Breast epithelium (tissue), 4 donors: ENCODE measurements at regions not wholly inside any gene's neighbourhood (a gene's known extent, or its start where the extent isn't known, plus 50 kb on each side); places are given as distances from the start of the nearest gene placed in this dataset.
"Not testable (repeated sequence)": the region's sequence is repeated elsewhere in the genome, so short reads cannot be mapped to it uniquely, and the experiment has no call there.

Experiments used
- DNase-seq, 2 donors: peaks; one replicate each; pipeline ENCODE4 v3.0.0-alpha.2; 2019; ENCODE audit warnings: low spot score in 2 of 2
- H3K27ac ChIP-seq, 2 donors: fragments of 200-600 bp; sonication (generic) in 1 of 2; one replicate each; pipeline ENCODE4 v1.5.1; 2016 to 2019; ENCODE audit warnings: mild to moderate bottlenecking in 1 of 2
- H3K27me3 ChIP-seq, 2 donors: fragments of 200-600 bp; sonication (generic) in 1 of 2; one replicate each; pipeline versions ENCODE4 v1.5.1 to v1.6.0; 2017 to 2019; ENCODE audit warnings: control low read depth in 1 of 2, mild to moderate bottlenecking in 1 of 2
- H3K36me3 ChIP-seq: fragments of 200-600 bp; one replicate; pipeline ENCODE4 v1.5.1; 2019
- H3K4me1 ChIP-seq, 2 donors: fragments of 200-600 bp; sonication (generic); one replicate each; pipeline ENCODE4 v1.5.1; 2016 to 2019; ENCODE audit warnings: control low read depth in 1 of 2
- H3K4me3 ChIP-seq, 3 donors: fragments of 200-600 bp; sonication (generic); 1 replicate in 2 of 3; 2 replicates in 1 of 3; pipeline ENCODE4 v1.5.1; 2016 to 2019; ENCODE audit warnings: mild to moderate bottlenecking in 3 of 3, moderate library complexity in 2 of 3
- H3K9me3 ChIP-seq, 2 donors: fragments of 200-600 bp; sonication (generic) in 1 of 2; one replicate each; pipeline ENCODE4 v1.5.1; 2016 to 2019; ENCODE audit warnings: control low read depth in 1 of 2
- POLR2A ChIP-seq: fragments of 450-650 bp; IDR thresholded peaks from one replicate; pipeline ENCODE4 v1.6.1; 2016; ENCODE audit warnings: antibody characterized with exemption, mild to moderate bottlenecking, moderate library complexity
- POLR2AphosphoS5 ChIP-seq, 3 donors: sonication (generic); formaldehyde crosslinking; IDR thresholded peaks; one replicate each; pipeline ENCODE4 v1.6.1; 2017; ENCODE audit warnings: antibody characterized with exemption in 3 of 3
- intact Hi-C: fragments of 100-400 bp; cut with DNase I; formaldehyde crosslinking; loops from one replicate; pipeline ENCODE4 v1.15.1; 2023; ENCODE audit warnings: low total_unique reads
- TF ChIP-seq, protein P1 (sequence below), 3 donors: fragments of 450-650 bp; IDR thresholded peaks; one replicate each; pipeline ENCODE4 v1.5.1; 2016 to 2017; ENCODE audit warnings: antibody characterized with exemption in 3 of 3, mild to moderate bottlenecking in 3 of 3, moderate library complexity in 3 of 3

DNA sequence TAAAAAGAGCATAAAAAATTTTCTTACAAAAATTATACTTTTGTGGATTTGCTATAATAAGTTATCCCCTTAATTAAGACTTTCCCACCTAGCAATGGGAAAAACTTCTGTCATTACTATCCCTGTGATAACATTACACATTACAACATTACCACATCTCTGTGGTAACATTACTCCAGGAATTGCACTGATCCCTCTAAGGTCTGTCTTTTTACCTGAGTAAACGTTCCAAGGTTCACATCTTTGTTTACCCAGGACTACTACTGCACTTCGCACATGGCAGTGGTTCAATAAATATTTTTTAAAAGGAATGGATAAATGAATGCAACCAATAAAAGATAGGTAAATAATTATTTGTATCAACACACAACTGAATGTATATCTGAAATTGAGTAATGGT lies 92.4 kb upstream of the NOX4 start:
- intact Hi-C loops, result no loop called here
- Histone ChIP-seq H3K4me1 (no peaks in the 10 kb centered on the region), H3K9me3 (no peaks in the 10 kb centered on the region), H3K4me3 (no peak overlapping the region), H3K36me3 (no peaks in the 10 kb centered on the region), H3K27me3 (no peaks in the 10 kb centered on the region), H3K27ac (no peak overlapping the region)
- DNase-seq, result no peak
- TF ChIP-seq POLR2AphosphoS5 (IDR thresholded peaks at IDR 0.05) (no peak), POLR2A (no peak)
- TF ChIP-seq, protein P1, sequence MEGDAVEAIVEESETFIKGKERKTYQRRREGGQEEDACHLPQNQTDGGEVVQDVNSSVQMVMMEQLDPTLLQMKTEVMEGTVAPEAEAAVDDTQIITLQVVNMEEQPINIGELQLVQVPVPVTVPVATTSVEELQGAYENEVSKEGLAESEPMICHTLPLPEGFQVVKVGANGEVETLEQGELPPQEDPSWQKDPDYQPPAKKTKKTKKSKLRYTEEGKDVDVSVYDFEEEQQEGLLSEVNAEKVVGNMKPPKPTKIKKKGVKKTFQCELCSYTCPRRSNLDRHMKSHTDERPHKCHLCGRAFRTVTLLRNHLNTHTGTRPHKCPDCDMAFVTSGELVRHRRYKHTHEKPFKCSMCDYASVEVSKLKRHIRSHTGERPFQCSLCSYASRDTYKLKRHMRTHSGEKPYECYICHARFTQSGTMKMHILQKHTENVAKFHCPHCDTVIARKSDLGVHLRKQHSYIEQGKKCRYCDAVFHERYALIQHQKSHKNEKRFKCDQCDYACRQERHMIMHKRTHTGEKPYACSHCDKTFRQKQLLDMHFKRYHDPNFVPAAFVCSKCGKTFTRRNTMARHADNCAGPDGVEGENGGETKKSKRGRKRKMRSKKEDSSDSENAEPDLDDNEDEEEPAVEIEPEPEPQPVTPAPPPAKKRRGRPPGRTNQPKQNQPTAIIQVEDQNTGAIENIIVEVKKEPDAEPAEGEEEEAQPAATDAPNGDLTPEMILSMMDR (IDR thresholded peaks at IDR 0.05), result no peak

DNA sequence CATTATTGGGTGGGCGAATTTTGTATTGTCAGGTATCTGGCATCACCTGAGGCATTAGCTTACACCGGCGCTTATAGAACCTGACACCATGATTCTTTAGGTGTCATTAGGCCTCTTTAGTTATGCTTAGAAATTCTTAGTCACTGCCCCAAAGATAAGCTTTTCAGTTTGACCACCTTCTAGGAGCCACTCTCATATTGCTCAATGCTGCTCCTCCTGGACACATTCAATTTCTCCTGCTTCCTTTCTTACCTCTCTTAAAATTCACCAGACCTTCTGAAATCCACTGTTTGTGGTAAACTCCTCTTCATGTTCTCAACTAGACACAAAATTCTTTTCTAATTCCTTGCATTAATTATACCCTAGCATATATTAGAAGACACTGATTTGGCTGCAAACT lies 93.9 kb upstream of the NOX4 start:
- H3K4me3 ChIP-seq, H3K27me3 ChIP-seq, H3K27ac ChIP-seq, intact Hi-C loops, H3K9me3 ChIP-seq, DNase-seq, H3K4me1 ChIP-seq, H3K36me3 ChIP-seq: not testable (repeated sequence)

DNA sequence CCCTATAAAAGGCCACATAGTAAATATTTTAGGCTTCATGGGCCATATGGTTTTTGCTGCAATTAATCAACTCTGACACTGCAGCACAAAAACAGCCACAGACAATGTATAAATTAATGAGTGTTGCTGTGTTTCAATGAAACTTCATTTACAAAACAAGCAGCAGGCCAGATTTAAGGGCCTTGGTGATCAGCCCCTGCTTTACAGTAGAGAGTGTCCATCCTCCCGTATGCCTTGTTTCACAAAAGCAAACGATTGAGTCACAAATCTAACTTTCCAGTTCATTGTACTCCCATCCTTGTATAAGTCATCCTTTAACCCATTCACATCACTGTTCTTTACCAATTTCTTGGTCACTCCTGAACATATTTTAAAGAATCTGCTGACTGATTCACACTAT lies 94.3 kb upstream of the NOX4 start:
- H3K4me1 ChIP-seq, intact Hi-C loops, H3K27me3 ChIP-seq, H3K4me3 ChIP-seq, H3K9me3 ChIP-seq, H3K36me3 ChIP-seq, H3K27ac ChIP-seq, DNase-seq: not testable (repeated sequence)

DNA sequence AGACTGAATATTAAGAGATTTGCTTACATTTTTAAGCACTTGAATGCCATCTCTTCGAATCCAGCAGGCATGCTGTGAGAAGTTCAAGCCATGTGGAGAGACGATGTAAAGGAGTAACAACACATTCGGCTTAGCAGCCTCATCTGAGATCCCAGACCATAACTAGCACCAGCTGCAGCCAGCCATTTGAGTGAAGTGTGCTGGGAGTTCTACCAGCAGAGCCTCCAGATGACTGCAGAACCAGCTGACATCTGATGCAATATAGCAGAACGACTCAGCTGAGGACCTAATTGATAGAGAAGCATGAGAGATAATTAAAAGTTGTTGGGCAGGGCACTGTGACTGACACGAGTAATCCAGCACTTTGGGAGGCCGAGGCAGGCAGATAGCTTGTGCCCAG lies 98.2 kb upstream of the NOX4 start:
- intact Hi-C loops, H3K4me1 ChIP-seq, H3K27ac ChIP-seq, H3K36me3 ChIP-seq, H3K9me3 ChIP-seq, DNase-seq, H3K27me3 ChIP-seq, H3K4me3 ChIP-seq: not testable (repeated sequence)

DNA sequence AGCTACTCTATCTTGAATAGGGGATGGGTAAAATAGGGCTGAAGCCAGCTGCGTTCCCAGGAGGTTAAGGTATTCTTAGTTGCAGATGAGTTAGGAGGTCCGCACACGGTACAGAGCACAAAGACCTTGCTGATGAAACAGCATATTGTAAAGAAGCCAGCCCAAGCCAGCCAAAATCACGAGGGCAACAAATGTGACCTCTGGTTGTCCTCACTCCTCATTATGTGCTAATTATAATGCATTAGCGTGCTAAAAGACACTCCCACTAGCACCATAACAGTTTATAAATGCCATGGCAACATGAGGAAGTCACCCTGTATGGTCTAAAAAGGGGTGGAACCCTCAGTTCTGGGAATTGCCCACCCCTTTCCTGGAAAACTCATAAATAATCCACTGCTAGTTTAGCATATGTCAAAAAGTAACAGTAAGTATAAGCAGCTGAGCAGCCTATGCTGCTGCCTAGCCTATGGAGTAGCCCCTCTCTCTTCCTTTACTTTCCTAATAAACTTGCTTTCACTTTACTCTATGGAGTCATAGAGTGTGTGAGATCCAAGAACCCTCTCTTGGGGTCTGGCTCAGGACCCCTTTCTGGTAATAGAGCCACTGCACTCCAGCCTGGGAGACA lies 98.9 kb upstream of the NOX4 start:
- intact Hi-C loops, H3K27ac ChIP-seq: not testable (repeated sequence)

DNA sequence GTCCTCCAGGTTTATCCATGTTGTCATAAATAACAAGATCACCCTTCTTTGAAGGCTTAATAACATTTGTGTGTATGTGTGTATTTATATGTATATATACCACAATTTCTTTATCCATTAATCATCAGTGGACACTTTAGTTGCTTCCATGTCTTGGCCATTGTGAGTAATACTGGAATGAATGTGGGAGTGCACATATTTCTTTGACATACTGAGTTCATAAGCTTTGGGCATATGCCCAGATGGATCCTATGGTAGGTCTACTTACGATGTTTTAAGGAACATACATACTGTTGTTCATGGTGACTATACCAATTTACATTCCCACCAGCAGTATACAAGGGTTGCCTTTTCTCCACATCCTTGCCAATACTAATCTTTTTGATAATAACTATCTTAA lies 108.8 kb upstream of the TRIM77 start:
- DNase-seq, H3K36me3 ChIP-seq, H3K4me1 ChIP-seq, H3K27ac ChIP-seq, H3K4me3 ChIP-seq, H3K9me3 ChIP-seq, intact Hi-C loops, H3K27me3 ChIP-seq: not testable (repeated sequence)

More for the DNA sequence above, 98.9 kb upstream of the NOX4 start:
- not testable (repeated sequence) for H3K9me3 ChIP-seq, DNase-seq, H3K4me1 ChIP-seq, H3K4me3 ChIP-seq, H3K27me3 ChIP-seq, H3K36me3 ChIP-seq

DNA sequence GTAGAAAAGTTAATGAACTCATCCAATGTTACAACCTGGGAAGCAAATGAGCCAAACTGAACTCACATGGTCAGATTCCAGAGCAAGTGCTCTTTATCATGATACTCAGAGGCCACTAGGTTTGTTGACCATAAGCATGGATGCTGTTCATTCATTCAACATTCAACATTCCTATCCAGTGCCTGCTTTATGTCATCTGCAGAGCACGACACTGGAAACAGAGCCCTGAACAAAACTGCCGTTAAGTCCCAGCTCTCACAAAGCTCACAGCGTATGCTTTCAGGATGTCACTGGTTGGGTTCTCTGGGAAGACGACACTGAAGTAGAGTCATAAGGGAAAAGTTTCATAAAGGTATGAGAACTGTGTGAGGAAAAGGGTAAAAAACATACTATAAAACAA lies 105.8 kb upstream of the TRIM77 start:
- Histone ChIP-seq H3K27ac (no peak overlapping the region), H3K9me3 (peaks cover 2 to 6% of the 10 kb centered on the region in 2 donors), H3K36me3 (no peaks in the 10 kb centered on the region), H3K4me1 (no peaks in the 10 kb centered on the region), H3K4me3 (no peak overlapping the region), H3K27me3 (no peaks in the 10 kb centered on the region)
- TF ChIP-seq POLR2A (no peak), POLR2AphosphoS5 (IDR thresholded peaks at IDR 0.05) (no peak)
- TF ChIP-seq, protein P1 (IDR thresholded peaks at IDR 0.05), result no peak
- no peak for DNase-seq
- intact Hi-C loops, result no loop called here

DNA sequence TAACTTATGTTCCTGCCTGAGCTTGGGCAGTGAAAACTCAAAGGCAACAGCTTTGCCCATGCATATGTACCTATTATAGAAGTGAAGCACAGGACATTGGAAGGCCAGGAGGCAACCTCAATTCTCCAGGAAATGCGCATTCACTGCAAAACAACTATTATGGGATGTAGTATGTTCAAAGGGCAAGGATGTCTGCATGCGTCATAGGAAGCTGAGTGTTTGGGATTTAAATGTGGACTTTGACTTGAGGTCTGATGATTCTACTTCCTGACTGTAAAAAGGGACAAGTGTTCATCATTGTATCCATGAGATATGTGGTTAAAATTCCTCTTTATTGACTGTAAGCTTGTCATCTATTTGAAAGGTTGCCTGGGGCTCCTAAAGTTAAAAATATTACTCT lies 103.3 kb upstream of the TRIM77 start:
- intact Hi-C loops, H3K9me3 ChIP-seq, H3K27ac ChIP-seq, H3K4me1 ChIP-seq, H3K27me3 ChIP-seq, DNase-seq, H3K36me3 ChIP-seq, H3K4me3 ChIP-seq: not testable (repeated sequence)

DNA sequence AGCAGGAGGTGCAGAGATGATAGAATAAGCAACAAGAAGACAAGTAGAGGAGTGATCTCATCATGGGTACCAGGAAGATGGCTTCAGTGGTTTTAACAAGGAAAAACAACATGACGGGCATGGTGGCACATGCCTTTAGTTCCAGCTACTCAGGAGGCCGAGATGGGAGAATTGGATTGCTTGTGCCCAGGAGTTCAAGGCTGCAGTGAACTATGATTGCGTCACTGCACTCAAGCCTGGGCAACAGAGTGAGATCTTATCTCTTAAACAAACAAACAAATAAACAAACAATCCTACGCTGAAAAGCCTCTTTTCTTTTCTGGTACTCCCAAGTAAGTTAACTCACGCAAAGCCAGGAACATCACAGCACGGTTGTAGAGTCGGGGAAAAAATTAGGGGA lies 102.6 kb upstream of the TRIM77 start:
- H3K9me3 ChIP-seq, intact Hi-C loops: not testable (repeated sequence)

More for the DNA sequence above, 102.6 kb upstream of the TRIM77 start:
- not testable (repeated sequence) for H3K27me3 ChIP-seq, H3K4me3 ChIP-seq, DNase-seq, H3K27ac ChIP-seq, H3K4me1 ChIP-seq, H3K36me3 ChIP-seq
